ENCODE measurements at regions not wholly inside any gene's neighbourhood (a gene's known extent, or its start where the extent isn't known, plus 50 kb on each side); places are given as distances from the start of the nearest gene placed in this dataset.

DNA sequence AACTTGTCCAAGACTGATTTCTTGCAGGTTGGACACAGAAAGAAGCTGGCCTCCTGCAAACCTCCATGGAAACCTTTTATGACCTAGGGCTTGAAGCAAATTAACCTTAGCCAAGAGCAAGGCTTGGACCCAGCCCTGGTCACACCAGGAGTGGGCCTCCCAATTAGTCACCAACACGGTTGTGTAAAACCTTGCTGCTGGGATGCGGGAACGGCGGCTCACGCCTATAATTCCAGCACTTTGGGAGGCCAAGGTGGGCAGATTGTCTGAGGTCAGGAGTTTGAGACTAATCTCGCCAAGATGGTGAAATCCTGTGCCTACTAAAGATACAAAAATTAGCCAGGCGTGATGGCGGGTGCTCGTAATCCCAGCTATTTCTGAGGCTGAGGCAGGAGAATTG, 419.9 kb downstream of the AASDHPPT start:
- Histone ChIP-seq H3K9me3 (no peaks in the 10 kb centered on the region), H3K36me3 (no peaks in the 10 kb centered on the region), H3K4me1 (no peaks in the 10 kb centered on the region), H3K27ac (no peak overlapping the region), H3K27me3 (no peaks in the 10 kb centered on the region), H3K4me3 (no peak overlapping the region)
- DNase-seq: no peak
- TF ChIP-seq, protein P1, sequence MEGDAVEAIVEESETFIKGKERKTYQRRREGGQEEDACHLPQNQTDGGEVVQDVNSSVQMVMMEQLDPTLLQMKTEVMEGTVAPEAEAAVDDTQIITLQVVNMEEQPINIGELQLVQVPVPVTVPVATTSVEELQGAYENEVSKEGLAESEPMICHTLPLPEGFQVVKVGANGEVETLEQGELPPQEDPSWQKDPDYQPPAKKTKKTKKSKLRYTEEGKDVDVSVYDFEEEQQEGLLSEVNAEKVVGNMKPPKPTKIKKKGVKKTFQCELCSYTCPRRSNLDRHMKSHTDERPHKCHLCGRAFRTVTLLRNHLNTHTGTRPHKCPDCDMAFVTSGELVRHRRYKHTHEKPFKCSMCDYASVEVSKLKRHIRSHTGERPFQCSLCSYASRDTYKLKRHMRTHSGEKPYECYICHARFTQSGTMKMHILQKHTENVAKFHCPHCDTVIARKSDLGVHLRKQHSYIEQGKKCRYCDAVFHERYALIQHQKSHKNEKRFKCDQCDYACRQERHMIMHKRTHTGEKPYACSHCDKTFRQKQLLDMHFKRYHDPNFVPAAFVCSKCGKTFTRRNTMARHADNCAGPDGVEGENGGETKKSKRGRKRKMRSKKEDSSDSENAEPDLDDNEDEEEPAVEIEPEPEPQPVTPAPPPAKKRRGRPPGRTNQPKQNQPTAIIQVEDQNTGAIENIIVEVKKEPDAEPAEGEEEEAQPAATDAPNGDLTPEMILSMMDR (IDR thresholded peaks at IDR 0.05): no peak
- no peak for TF ChIP-seq POLR2A (IDR thresholded peaks at IDR 0.05)

DNA sequence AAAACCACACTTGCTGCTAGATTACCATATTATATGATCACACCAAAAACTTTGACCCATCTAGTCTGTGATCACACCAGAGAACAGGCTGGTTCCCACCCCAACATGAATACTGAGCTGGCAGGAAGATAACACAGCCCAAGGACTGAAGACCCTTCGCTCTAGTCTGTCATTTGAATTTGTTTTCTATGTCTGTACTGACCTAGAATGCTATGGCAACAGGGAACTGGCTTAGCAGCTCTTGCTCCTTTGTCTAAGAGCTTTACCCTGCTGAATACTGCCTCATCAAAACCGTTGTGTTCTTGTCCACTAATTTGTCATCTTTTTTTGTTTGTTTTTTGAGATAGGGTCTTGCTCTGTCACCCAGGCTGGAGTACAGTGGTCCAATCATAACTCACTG, 420.4 kb downstream of the AASDHPPT start:
- Histone ChIP-seq H3K9me3 (no peaks in the 10 kb centered on the region), H3K4me1 (no peaks in the 10 kb centered on the region), H3K27me3 (no peaks in the 10 kb centered on the region), H3K36me3 (no peaks in the 10 kb centered on the region), H3K27ac (no peak overlapping the region), H3K4me3 (no peak overlapping the region)
- TF ChIP-seq POLR2A (IDR thresholded peaks at IDR 0.05): no peak
- TF ChIP-seq, protein P1 (IDR thresholded peaks at IDR 0.05): no peak
- DNase-seq: no peak

DNA sequence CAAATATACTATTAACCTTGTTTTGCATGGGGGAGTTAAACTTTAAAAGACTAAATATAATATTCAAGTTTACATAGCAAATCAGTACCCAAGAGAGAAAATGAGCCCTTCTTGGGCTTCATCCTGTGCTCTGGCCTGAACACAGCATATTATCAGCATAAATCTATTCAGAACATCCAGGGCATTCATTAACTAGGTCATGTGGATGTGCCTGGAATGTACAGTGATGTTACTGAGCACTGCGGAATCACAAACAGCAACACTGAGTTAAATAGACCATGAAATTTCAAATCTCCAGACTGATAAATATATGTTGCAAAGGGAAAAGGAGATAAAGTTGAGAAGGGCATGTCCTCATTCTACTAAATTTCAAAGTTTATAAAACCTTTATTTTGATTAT, 426.4 kb downstream of the AASDHPPT start:
- Histone ChIP-seq H3K4me1 (no peaks in the 10 kb centered on the region), H3K27me3 (no peaks in the 10 kb centered on the region), H3K27ac (no peak overlapping the region), H3K9me3 (no peaks in the 10 kb centered on the region), H3K36me3 (no peaks in the 10 kb centered on the region), H3K4me3 (no peak overlapping the region)
- TF ChIP-seq, protein P1 (IDR thresholded peaks at IDR 0.05): no peak
- DNase-seq: no peak

DNA sequence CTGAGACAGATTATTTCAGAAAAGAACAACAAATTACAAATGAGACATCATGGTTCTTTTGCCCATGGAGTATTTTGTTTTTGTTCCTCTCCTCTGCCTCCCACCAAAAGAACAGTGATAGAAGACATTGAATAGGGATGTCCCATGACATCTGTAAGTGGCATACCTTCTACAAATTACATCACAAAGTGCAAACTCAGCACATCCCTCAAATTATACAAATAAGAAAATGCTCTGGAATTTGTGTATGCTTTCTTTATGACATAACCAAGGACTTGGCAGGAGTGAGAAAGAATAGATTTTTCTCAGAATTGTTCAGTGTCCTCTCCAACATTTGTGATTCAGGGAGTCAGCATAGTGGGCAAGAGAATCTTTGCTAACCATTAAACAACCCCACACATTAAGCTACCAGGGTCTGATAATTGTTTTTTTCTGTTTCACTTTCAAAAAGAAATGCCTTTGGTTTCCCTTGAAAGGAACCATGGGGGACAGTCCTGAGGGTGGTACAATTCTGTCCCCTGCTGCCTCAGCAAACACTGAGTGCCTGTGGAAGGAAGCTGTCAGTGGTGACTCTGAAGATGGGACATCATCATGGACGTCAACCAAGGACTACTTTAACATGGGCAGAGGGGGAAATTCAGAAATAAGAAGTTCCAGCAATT, 430.3 kb downstream of the AASDHPPT start:
- H3K4me3 ChIP-seq: no peak overlapping the region
- H3K27ac ChIP-seq: no peak overlapping the region
- H3K36me3 ChIP-seq: no peaks in the 10 kb centered on the region
- H3K9me3 ChIP-seq: no peaks in the 10 kb centered on the region
- DNase-seq: no peak
- TF ChIP-seq, protein P1 (IDR thresholded peaks at IDR 0.05): no peak
- TF ChIP-seq POLR2A (IDR thresholded peaks at IDR 0.05): no peak
- H3K27me3 ChIP-seq: no peaks in the 10 kb centered on the region
- no peaks in the 10 kb centered on the region for H3K4me1 ChIP-seq

DNA sequence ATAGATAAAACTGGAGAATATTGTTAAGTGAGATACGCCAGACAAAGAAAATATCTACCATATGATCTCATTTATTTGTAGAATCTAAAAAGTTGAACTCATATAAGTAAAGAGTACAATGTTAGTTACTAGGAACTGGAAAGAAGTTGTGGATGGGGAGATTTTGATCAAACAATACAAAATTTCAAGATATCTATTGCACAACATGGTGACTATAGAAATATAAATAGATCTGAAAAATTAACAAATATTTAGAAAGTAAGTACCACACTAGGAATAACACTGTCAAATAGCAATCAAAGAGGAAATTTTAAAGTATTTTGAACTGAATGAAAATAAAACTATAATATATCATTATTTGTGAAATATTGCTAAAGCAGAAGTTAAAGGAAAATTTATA, 437.2 kb downstream of the AASDHPPT start:
- TF ChIP-seq, protein P1 (IDR thresholded peaks at IDR 0.05): no peak
- TF ChIP-seq POLR2A (IDR thresholded peaks at IDR 0.05): no peak
- H3K4me3 ChIP-seq: no peak overlapping the region
- no peak overlapping the region for H3K27ac ChIP-seq
- H3K36me3 ChIP-seq: no peaks in the 10 kb centered on the region
- H3K27me3 ChIP-seq: no peaks in the 10 kb centered on the region
- DNase-seq: no peak
- no peaks in the 10 kb centered on the region for H3K4me1 ChIP-seq
- H3K9me3 ChIP-seq: no peaks in the 10 kb centered on the region

DNA sequence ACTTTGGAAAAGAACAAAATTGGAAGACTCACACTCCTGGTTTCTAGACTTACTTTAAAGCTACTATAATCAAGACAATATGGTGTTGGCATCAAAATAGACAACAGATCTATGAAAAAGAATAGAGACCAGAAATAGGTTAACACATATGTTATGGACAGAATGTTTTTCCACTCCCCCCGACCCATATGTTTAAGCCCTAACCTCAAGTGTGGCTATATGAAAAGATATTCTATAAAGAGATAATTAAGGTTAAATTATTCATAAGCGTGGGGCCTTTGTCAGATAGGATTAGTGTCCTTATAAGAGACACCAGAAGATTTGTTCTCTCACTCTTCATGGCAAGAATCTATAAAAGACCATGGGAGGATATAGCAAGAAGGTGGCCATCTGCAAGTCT, 440.0 kb downstream of the AASDHPPT start:
- no peak for DNase-seq
- H3K9me3 ChIP-seq: no peaks in the 10 kb centered on the region
- no peaks in the 10 kb centered on the region for H3K36me3 ChIP-seq
- H3K4me3 ChIP-seq: no peak overlapping the region
- TF ChIP-seq POLR2A (IDR thresholded peaks at IDR 0.05): no peak
- TF ChIP-seq, protein P1 (IDR thresholded peaks at IDR 0.05): no peak
- H3K27ac ChIP-seq: no peak overlapping the region
- H3K27me3 ChIP-seq: no peaks in the 10 kb centered on the region
- no peaks in the 10 kb centered on the region for H3K4me1 ChIP-seq
